GM13977 (cell line): ENCODE measurements at regions not wholly inside any gene's neighbourhood (a gene's known extent, or its start where the extent isn't known, plus 50 kb on each side); places are given as distances from the start of the nearest gene placed in this dataset.

Experiments used
- DNase-seq: peaks from one replicate; pipeline ENCODE4 v3.0.0; 2012; ENCODE audit warnings: low spot score
- in situ Hi-C: fragments of 300-500 bp; cut with MboI; formaldehyde crosslinking; loops from one replicate; pipeline ENCODE4 v1.12.0; 2022; ENCODE audit warnings: low sequenced_read_pairs, low pct_unique_long_range_greater_than_20kb, mixed read lengths, inconsistent platforms; ENCODE audit not compliant: unreplicated experiment
- TF ChIP-seq, protein P1 (sequence below): IDR thresholded peaks from 2 replicates; pipeline ENCODE4 v1.5.1; 2012; ENCODE audit warnings: mild to moderate bottlenecking, control low read depth; ENCODE audit not compliant: insufficient read depth; ENCODE audit errors: extremely low read depth, missing control alignments

DNA sequence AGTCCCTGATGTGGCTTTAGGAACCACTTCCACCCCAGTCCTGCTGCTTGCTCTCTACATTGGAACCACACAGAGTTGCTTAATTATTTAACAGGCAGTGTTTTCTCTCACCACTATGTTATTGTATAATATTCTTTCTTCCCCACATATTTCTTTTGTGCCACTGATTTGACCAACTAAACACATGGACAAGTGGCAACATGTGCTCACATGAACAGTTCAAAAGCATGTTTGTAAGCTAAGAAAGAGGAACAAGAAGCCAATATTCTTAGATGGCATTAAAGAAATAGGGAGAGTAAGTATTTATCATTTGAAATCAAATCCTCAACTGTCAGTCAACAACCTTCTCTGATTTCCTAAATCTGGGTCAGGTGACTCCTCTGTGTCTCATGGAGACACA lies 409.6 kb downstream of the FBXO15 start:
- in situ Hi-C loops = no loop called here

DNA sequence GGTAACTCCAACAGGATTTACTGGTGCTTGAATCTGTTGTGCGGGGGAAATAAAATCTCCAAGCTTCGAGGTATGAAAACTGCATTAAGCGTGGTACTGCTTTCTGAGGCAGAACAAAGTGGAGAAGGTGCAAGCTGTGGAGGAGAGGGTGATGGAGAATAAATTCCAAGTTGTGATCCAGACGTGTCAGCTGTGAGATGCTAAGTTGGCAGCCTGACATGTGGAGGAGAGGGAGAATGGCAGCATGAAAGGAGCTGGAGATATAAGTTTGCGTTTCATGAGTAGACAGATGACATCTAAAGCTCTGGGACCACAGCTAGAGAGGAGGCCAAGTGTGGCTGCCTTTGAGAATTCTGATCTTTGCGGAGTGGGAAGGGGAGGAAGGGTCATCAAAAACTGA lies 411.8 kb downstream of the FBXO15 start:
- in situ Hi-C loops = no loop called here
- TF ChIP-seq, protein P1, sequence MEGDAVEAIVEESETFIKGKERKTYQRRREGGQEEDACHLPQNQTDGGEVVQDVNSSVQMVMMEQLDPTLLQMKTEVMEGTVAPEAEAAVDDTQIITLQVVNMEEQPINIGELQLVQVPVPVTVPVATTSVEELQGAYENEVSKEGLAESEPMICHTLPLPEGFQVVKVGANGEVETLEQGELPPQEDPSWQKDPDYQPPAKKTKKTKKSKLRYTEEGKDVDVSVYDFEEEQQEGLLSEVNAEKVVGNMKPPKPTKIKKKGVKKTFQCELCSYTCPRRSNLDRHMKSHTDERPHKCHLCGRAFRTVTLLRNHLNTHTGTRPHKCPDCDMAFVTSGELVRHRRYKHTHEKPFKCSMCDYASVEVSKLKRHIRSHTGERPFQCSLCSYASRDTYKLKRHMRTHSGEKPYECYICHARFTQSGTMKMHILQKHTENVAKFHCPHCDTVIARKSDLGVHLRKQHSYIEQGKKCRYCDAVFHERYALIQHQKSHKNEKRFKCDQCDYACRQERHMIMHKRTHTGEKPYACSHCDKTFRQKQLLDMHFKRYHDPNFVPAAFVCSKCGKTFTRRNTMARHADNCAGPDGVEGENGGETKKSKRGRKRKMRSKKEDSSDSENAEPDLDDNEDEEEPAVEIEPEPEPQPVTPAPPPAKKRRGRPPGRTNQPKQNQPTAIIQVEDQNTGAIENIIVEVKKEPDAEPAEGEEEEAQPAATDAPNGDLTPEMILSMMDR = no peak
- no peak for DNase-seq

More for the DNA sequence above, 409.6 kb downstream of the FBXO15 start:
- no peak for DNase-seq
- TF ChIP-seq, protein P1 = no peak

DNA sequence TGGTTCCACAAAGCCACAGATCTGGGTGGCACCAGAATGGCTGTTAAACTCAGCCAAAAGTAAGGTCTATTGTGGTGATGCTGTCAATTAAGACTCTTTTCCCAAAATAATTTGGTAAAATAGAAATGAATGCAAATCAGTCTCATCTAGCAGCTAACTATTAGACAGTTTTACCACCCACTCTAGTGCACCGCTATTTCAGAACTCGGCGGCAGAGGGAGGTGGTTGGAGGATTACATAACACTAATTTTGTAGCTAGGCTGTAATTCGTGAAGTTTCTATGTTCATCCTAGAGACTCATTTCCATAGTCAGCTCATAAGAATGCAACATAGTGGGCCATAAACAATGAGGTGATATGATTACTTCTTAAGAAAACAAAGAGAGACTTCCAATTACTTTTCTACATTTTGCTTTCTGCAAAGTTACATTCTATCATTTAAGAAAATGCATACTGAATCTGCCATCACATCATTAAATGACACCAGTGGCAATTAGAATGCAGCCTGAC lies 413.8 kb downstream of the FBXO15 start:
- in situ Hi-C loops = no loop called here
- DNase-seq = no peak
- TF ChIP-seq, protein P1 = no peak

DNA sequence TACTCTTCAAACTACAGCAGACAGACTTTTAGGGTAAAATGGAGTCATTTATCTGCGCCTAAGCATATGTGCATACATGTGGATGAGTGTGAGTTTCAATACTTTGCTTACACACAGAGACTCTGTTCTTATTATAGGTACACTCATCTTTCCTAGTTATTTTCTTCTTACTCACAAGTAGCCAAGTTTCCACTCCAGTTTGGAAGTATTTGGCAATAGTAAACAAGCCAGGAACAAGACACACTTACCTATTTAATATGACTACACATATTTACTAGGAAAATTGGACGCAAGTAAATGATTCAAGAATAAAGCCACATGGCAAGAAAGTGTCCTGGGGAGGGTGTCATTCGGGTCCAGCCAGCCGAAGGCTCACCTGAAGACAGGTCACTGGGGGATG lies 414.3 kb downstream of the FBXO15 start:
- DNase-seq = no peak
- TF ChIP-seq, protein P1 = no peak
- in situ Hi-C loops = no loop called here

DNA sequence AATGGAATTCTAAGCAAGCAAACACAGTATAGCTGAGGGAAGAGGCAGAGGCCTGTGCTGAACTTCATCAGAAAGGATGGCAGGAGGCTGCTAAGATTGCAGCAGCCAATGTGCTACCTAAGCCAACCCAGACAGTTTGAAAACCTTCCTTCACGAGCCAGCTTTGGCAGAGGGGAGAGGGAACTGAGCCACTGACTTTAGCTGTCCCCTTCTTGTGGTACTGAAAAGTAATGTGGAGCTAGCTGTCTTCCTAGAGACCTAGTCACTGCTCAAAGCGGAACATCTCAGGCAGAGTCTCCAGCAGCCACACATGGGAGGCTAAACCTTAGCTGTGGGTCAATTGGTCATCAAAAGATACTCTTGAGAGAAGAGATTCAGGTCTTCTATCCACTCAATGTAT lies 419.0 kb downstream of the FBXO15 start:
- in situ Hi-C loops = no loop called here
- TF ChIP-seq, protein P1 = no peak
- no peak for DNase-seq

DNA sequence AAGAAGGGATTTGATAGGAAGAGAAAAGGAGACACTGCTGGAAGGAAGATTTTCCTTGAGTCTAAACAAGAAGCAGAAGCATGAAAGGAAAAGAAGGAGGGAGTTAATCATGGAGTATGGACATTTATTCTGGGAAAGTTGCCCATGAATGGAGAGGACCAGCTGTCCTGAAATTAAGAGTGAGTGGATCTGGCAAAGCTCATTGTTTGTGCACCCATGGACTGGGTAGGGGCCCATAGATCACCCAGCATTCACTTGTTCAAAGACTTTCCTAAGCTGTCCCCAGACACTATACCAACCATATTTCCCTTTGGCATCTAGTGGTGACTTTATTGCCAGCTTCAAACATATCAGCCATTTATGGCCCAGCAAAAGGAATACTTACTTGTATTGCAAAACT lies 422.7 kb downstream of the FBXO15 start:
- TF ChIP-seq, protein P1 = no peak
- in situ Hi-C loops = no loop called here
- no peak for DNase-seq

DNA sequence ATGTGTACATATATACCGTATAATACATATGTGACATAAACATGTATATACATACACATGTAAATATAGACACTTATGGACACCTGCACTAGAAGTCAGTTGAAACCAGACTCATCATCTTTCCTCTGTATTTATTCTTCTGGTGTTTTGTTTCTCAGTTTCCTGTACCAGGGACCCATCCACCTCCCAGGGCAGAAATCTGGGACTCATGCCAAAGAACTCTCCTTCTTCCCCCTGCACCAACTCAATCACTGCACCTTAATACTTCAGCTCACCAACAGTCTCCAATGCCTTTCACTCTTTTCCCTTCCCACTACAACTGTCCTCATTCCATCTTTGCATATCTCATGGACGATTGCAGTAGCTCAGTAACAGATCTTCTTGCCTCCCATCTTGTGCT lies 428.0 kb downstream of the FBXO15 start:
- in situ Hi-C loops = no loop called here
- DNase-seq = no peak
- TF ChIP-seq, protein P1 = no peak
